ENCODE measurements at regions not wholly inside any gene's neighbourhood (a gene's known extent, or its start where the extent isn't known, plus 50 kb on each side); places are given as distances from the start of the nearest gene placed in this dataset.

GRCh38 chr6:122025104-122025503 is 374.3 kb upstream of the HSF2 start:
- no peak for TF ChIP-seq CTCF (IDR thresholded peaks at IDR 0.05)
- no peak for TF ChIP-seq POLR2A (IDR thresholded peaks at IDR 0.05)
- TF ChIP-seq EP300 (IDR thresholded peaks at IDR 0.05): no peak

All from tibial nerve (tissue), 4 donors.